Fibroblast of skin of abdomen (primary cell): ENCODE measurements at regions not wholly inside any gene's neighbourhood (a gene's known extent, or its start where the extent isn't known, plus 50 kb on each side); places are given as distances from the start of the nearest gene placed in this dataset.
"Not testable (repeated sequence)": the region's sequence is repeated elsewhere in the genome, so short reads cannot be mapped to it uniquely, and the experiment has no call there.

Source experiments
- DNase-seq: peaks from one replicate; pipeline ENCODE4 v3.0.0-alpha.2; 2013

DNA sequence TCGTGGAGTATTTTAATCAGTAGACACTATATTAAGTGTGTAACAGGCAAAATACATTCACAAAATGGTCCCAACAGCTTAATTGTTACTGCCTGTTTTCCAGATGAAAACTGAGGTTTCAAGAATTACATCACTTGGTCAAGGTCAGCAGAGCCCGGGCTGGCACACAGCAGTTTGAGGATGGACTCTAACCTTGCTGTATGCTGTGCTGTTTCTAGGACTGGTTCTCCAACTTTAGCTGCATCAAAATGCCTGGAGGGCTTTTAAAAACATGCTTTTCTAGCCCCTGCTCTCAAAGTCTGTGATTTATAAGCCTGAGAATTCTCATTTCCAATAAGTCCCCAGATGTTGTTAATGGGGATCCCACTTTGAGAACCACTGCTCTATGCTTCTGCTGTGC lies 247.1 kb upstream of the FZD8 start:
- no peak for DNase-seq

GRCh38 chr10:35888400-35888799 lies 246.3 kb upstream of the FZD8 start:
- DNase-seq, result no peak

- no peak for DNase-seq
Observed at GRCh38 chr10:35887685-35888084, 245.6 kb upstream of the FZD8 start.

DNA sequence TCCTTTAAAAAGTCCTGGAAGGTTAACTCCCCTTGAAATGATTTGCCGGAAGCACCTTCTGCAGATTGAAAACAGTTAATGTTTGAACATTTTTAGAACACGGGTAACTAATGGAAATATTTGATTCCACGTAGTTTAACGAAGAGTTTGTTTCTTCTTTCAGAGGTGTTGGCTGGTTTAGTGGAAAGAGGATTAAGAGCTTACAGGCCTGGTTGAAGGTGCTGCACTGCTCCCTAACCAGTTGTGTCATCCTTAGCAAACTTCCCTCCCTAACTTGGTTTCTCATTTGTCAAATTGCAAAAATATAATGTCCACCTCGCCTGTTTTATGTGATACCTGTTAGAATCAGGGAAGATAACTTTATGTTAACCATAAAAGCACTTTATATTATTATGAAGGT lies 243.0 kb upstream of the FZD8 start:
- DNase-seq, result no peak

GRCh38 chr10:35884657-35885071 lies 242.6 kb upstream of the FZD8 start:
- DNase-seq, result no peak

- DNase-seq, result no peak
Observed at GRCh38 chr10:35882422-35883150, 240.5 kb upstream of the FZD8 start.

DNA sequence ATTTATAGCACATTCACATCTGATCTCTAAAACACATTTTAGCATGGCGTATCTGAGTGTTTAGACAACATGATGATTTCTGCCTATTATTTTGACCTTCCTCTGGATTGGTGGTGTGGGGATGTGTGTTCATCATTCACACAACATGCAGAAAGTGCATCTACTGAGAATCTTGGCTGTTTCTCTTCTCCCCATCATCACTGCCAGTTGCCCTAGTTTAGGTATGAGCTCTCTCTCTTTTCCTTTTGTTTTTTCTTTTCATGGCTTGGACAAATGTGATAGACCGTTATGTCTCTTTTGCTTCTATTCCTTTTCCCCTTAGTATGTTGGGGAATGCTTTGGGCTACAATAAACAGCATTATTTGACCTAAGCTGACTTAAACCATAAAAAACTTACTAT lies 239.2 kb upstream of the FZD8 start:
- no peak for DNase-seq

DNA sequence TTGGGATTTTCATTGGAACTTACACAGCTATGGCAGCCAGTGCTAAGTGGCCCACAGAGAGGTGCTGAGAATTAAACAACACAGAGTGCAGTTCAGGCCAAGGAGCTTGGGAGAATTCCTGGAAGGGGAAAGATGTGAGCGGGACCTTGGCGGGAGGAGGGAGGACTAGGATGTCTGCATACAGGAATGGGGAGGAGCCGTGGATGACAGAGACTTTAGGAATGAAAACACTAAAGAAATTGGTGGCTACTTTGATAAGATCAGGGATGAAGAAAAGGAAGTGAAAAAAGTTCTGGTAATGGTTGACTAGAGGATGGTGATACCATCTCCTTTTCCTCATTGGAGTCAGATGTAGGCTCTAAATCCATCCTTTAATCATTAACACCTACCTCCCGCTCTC lies 234.2 kb upstream of the FZD8 start:
- peak; percentile 84 for DNase-seq

DNA sequence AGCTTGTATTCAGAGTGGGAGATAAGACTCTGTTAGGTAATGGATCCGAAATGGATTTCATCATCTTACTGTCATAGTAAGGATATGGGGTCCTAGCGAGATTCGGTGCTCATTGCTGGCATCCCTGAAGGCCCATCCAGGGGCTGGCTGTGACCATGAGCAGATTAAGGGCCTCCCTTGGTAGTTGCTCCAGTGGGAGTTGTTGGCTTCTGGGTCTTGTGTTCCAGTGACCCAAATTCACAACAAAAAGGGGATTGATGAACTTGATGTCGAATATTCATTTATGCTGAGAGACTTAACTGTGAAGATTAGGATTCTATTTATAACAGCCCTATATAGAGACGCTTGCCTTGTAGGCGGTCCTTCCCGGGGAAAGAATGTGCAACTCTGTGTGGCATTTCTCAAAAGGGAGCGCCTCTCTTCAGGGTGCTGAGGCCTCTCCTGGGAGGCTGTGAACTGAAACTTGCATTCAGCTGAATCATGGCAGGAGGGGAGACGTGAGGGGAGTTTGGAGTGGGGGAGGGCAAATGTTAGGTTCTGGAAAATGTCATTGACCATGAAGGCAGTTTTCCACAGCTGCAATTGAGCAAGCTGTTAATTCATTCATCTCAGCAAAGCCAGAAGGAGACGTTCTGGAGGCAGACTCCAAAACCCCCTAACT lies 233.1 kb upstream of the FZD8 start:
- peak; percentile 88 for DNase-seq

GRCh38 chr10:35874311-35875015 lies 232.4 kb upstream of the FZD8 start:
- DNase-seq, result no peak

DNA sequence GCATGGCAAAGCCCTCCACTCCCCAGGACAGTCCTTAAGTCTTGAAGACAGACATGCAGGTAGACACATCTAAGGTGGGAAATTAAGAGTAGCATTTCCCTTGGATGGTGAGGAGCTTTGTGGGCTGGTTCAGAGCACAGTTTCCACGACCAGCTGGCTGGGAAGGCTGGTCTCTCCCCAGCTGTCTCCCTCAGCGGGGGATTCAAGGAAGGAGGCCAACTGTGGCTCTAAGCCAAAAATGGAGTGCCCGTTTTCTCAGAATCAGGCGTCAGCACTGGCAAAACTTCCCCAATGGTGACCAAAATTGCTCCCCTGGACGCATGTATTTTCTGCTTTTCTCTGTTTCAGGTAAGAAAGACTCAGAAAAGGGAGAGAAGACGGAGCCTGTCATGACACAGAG lies 230.6 kb upstream of the FZD8 start:
- no peak for DNase-seq

GRCh38 chr10:35870665-35871310 lies 228.7 kb upstream of the FZD8 start:
- DNase-seq, result no peak

DNA sequence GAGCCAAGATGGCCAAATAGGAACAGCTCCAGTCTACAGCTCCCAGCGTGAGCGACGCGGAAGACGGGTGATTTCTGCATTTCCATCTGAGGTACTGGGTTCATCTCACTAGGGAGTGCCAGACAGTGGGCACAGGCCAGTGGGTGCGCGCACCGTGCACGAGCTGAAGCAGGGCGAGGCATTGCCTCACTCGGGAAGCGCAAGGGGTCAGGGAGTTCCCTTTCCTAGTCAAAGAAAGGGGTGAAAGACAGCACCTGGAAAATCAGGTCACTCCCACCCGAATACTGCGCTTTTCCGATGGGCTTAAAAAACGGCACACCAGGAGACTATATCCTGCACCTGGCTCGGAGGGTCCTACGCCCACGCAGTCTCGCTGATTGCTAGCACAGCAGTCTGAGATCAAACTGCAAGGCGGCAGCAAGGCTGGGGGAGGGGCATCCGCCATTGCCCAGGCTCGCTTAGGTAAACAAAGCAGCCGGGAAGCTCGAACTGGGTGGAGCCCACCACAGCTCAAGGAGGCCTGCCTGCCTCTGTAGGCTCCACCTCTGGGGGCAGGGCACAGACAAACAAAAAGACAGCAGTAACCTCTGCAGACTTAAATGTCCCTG lies 216.7 kb upstream of the FZD8 start:
- not testable (repeated sequence) for DNase-seq

DNA sequence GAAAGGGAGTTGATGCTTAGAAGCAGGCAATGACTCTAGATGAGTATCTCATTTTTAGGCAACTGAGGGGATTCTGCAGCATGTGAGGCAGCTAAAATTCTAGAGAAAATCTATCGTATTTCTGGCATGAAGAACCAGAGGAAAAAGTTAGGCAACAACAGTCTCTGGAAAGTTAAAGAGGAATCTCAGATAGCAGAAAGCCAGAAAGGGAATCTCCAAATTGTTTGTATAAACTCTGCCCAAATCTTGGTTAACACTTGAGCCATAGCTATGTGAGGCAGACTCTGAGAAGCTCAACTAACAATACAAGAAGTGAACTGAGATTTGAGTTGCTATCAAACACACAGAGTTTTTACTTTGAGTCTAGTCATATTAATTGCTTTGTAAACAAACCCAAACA lies 215.8 kb upstream of the FZD8 start:
- no peak for DNase-seq

- DNase-seq, result no peak
Observed at GRCh38 chr10:35855155-35855947, 213.3 kb upstream of the FZD8 start.

GRCh38 chr10:35854661-35855060 lies 212.6 kb upstream of the FZD8 start:
- DNase-seq, result peak; percentile 62

GRCh38 chr10:35852721-35853120 lies 210.6 kb upstream of the FZD8 start:
- DNase-seq, result no peak

DNA sequence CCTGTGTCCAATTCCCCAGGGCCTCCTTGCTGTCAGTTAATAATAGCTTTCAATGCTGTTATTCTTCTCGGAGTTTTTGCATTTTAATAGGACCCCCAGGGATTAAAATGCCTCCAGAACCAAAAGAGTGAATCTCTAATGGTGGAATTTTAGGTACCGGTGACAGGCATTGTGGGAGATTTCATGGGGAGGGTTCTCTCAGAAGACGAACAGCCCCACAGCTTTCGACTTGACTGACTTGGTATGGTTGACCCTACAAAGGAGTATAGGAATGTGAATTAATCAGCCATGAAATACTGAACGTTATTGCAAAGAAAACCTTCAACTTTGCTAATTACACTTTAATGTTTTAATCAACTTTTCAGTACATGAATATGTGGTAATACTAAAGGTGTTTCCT lies 206.3 kb upstream of the FZD8 start:
- no peak for DNase-seq

GRCh38 chr10:35844686-35845085 lies 202.6 kb upstream of the FZD8 start:
- DNase-seq, result no peak

DNA sequence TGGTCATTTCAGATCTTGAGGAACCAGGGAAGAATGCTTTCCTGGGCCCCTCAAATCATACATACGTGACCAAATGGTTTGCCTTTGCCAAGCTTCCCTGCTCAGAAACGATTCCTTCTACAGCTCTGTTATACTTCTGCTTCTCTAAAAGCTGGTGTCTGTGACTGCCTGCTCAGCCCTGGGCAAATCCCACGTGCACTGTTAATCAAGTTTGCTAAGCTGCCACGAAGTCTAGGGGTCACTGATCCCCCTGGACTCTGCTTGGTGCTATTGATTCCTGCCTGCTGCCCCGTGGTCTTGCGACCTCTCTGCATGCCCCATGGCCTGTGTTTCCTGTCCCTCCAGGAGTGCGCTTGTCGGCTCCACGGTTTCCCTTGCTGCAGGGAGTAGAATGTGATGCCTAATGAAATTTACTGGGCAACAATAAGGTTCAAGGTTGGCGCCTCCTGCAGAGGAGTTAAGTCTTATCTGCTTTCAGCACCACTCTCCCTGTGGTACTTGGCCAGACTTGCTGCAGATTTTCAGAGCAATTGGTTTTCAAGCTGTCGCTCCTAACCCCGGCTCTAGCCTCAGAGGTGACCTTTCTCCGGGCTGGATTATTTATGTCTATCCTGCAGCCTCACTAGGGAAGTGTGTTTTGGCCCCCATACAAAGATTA lies 201.6 kb upstream of the FZD8 start:
- DNase-seq, result peak; percentile 3

DNA sequence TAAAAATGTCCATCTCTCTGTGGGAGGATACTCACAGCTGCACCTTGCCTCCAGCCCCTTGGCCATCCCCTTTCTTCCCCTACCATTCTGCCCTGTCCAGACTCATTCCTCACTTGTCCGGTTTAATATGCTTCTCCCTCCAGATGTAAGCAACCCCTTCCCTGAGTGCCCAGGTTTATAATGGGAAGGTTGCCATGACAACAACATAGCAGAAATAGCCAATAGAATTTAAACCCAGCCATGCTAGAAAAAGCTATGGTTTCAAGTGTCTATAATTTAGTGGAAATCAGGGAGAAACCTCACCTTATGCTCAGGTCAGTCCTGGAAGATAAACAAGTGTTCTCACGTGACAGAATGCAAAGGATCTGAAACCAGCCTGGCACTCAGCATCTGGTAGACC lies 196.0 kb upstream of the FZD8 start:
- DNase-seq, result no peak

DNA sequence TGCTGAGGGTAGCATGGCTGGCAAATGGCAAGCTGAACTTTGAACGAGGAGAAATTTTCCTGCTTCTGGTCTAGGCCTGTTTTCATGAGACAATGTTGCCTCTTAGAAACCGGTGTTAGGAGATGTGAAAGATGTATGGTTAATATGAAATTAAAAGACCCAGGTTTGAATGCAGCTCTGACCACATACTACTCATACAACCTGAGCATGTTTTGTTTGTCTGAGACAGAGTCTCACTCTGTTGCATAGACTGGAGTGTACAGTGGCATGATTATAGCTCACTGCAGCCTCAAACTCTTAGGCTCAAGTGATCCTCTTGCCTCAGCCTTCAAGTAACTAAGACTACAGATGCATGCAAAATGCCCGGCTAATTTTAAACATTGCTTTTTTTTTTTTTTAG lies 193.4 kb upstream of the FZD8 start:
- DNase-seq, result no peak
